ENCODE measurements at regions not wholly inside any gene's neighbourhood (a gene's known extent, or its start where the extent isn't known, plus 50 kb on each side); places are given as distances from the start of the nearest gene placed in this dataset.

DNA sequence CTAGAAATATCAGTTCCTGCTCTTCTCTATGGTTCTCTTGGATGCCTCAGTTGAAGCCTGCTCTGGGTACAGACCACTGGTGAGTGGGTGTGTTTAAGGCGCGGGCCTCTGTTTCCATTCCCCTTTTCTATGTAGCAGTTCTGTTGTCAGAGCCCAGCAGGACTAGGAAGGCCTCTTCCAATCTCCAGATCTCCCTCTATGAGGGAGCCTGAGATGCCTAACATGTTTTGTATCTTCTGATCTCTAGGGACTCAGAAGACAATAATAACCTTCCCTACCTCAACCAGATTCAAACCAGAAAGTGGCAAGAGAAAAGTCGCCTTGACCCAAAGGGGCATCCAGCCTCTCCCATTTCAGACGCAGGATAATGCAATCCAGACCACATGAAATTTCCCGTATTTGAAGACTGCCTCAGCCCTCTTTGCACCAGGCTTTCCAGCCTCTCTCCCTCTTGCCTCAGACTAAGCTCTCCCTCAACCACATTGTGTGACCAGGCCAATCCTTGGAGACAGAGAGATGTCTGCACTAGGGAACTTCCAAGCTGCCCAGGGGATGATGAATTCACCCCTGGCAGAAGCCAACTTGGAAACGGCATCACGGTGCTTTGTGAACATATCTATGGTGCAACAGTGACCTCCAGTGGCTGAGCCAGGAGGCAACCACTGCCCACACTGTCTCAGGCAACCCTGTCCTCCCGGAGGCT is 150.1 kb upstream of the UBASH3B start:
- H3K4me3 ChIP-seq (ENCODE audit: low read depth, poor library complexity, severe bottlenecking): no peak overlapping the region
- intact Hi-C loops (cut with DNase I; ENCODE audit: low total_unique reads): loop anchor here (10.0 kb wide), 1 partner anchor 851 kb away; no protein-coding TSS in a partner anchor
- 28 to 35% methylated on average over 8 of the region's 8 CpGs for WGBS, 2 donors
- DNase-seq (ENCODE audit: low spot score in 2 of 2): peak; percentile 85 to 96
- TF ChIP-seq POLR2A (IDR thresholded peaks at IDR 0.05): no peak
- TF ChIP-seq, protein P1, sequence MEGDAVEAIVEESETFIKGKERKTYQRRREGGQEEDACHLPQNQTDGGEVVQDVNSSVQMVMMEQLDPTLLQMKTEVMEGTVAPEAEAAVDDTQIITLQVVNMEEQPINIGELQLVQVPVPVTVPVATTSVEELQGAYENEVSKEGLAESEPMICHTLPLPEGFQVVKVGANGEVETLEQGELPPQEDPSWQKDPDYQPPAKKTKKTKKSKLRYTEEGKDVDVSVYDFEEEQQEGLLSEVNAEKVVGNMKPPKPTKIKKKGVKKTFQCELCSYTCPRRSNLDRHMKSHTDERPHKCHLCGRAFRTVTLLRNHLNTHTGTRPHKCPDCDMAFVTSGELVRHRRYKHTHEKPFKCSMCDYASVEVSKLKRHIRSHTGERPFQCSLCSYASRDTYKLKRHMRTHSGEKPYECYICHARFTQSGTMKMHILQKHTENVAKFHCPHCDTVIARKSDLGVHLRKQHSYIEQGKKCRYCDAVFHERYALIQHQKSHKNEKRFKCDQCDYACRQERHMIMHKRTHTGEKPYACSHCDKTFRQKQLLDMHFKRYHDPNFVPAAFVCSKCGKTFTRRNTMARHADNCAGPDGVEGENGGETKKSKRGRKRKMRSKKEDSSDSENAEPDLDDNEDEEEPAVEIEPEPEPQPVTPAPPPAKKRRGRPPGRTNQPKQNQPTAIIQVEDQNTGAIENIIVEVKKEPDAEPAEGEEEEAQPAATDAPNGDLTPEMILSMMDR (IDR thresholded peaks at IDR 0.05): peak in 1 of 3 donors; percentile 24

DNA sequence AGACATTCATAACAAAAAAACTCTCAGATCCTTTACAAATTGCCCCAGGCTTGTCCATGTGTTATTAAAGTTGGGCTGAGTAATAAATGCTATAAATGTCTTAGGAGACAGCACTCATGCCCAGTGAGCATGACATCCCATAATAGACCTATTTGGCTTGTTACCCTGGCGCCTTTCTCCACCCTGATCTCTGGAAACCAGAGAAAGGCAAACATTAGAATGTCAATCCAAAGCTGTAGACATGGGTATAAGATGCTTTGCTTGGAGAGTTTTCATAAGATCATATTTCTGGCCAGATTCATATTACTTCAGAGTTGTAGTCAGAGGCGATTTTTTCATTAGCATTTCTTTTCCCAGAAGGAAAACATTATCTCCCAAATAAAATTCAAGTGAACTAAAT is 161.3 kb upstream of the UBASH3B start:
- WGBS, 2 donors: 40 to 55% methylated on average over 2 of the region's 2 CpGs
- no peak for TF ChIP-seq POLR2A (IDR thresholded peaks at IDR 0.05)
- TF ChIP-seq, protein P1 (IDR thresholded peaks at IDR 0.05): no peak
- intact Hi-C loops (cut with DNase I; ENCODE audit: low total_unique reads): loop anchor here (5.0 kb wide), 1 partner anchor 282 kb away; no protein-coding TSS in a partner anchor
- no peak overlapping the region for H3K4me3 ChIP-seq (ENCODE audit: low read depth, poor library complexity, severe bottlenecking)
- no peak for DNase-seq (ENCODE audit: low spot score in 2 of 2)

DNA sequence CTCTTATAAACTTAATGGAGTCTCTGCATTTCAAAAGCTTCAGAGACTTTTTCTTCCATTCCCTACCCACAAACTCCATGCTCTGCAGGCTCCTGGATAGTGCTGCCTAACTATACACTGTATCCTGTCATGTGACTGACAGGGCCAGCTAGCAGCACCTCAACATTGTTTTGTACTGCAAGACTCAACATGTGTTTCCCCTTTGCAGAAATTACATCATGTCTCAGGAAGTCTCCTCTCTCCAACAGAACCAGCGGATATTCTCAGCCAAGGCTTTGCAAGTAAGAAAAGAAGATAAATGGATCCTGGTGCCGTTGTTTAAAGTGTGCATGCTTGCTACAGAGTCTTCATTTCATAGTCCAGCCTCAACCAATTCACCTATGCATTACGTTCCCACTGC is 164.0 kb upstream of the UBASH3B start:
- no peak for DNase-seq (ENCODE audit: low spot score in 2 of 2)
- 13 to 14% methylated on average over 3 of the region's 3 CpGs for WGBS, 2 donors
- intact Hi-C loops (cut with DNase I; ENCODE audit: low total_unique reads): loop anchor here (5.0 kb wide), 1 partner anchor 279 kb away; no protein-coding TSS in a partner anchor
- H3K4me3 ChIP-seq (ENCODE audit: low read depth, poor library complexity, severe bottlenecking): no peak overlapping the region
- no peak for TF ChIP-seq POLR2A (IDR thresholded peaks at IDR 0.05)
- TF ChIP-seq, protein P1 (IDR thresholded peaks at IDR 0.05): no peak

DNA sequence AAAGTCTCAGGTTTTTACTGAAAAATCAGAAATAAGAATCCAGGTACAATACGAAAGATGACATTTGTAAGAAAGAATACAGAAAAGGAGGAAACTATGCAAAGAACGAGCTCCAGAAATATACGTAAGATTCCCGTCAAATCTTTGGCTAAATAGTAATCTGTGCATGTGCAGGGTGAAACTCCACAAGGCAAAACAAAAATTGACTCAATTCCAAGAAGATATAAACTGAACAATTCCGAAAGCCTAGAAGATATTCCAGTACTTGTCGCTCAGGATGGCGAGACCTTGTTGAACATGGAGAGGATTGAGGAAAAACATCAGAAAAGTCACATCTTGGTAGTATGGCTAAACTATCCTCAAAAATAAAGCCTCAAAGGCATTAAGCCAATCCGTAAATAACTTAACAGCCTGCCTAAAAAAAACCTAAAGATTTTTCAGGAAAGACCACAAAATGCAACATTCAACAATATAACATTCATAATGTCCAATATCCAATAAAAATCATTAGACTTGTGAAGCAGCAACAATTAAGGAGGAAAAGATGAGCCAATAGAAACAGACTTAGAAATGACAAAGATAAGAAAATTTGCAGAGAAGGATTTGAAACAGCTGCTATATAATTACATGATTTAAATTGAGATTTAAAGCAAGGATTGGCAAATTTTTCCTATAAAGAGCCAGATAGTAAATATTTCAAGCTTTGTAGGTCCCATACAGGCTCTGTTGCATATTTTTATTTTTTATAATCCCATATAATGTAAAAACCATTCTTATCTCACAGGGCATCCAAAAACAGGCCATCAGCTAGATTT is 166.4 kb upstream of the UBASH3B start:
- 90 to 92% methylated on average over 8 of the region's 8 CpGs for WGBS, 2 donors
- TF ChIP-seq POLR2A (IDR thresholded peaks at IDR 0.05): no peak
- TF ChIP-seq, protein P1 (IDR thresholded peaks at IDR 0.05): no peak
- no peak for DNase-seq (ENCODE audit: low spot score in 2 of 2)
- intact Hi-C loops (cut with DNase I; ENCODE audit: low total_unique reads): no loop called here
- H3K4me3 ChIP-seq (ENCODE audit: low read depth, poor library complexity, severe bottlenecking): no peak overlapping the region

DNA sequence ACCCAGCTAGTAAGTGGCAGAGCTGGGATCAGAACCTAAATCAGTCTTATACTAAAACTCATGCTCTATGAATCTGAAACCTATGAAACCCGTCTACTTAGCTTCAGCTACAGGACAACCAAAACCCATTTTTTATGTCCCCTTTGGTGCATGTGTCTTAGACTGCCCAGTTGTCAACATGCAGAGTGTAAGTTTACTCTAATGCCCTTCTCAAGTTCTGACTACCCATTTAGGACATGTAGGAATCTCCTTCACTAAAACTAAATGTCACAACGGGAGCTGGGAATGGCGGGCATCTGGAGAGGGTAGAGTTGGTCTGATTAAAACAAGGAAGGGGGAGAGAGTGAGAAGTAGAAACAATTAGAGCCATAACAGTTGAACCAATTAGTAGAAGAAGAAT is 167.9 kb upstream of the UBASH3B start:
- TF ChIP-seq, protein P1 (IDR thresholded peaks at IDR 0.05): no peak
- no peak for TF ChIP-seq POLR2A (IDR thresholded peaks at IDR 0.05)
- intact Hi-C loops (cut with DNase I; ENCODE audit: low total_unique reads): no loop called here
- no peak for DNase-seq (ENCODE audit: low spot score in 2 of 2)
- WGBS, 2 donors: 82 to 87% methylated on average over 3 of the region's 3 CpGs
- no peak overlapping the region for H3K4me3 ChIP-seq (ENCODE audit: low read depth, poor library complexity, severe bottlenecking)
